Right atrium auricular region (tissue), 2 donors: ENCODE measurements at regions not wholly inside any gene's neighbourhood (a gene's known extent, or its start where the extent isn't known, plus 50 kb on each side); places are given as distances from the start of the nearest gene placed in this dataset.
"Not testable (repeated sequence)": the region's sequence is repeated elsewhere in the genome, so short reads cannot be mapped to it uniquely, and the experiment has no call there.

Experiments
- DNase-seq: peaks from one replicate; pipeline ENCODE4 v3.0.0-alpha.2; 2019; ENCODE audit warnings: low spot score
- H3K27ac ChIP-seq, 2 donors: fragments of 200-600 bp; sonication (generic); 1 replicate in 1 of 2; 2 replicates in 1 of 2; pipeline ENCODE4 v1.5.1; 2016 to 2019
- H3K27me3 ChIP-seq, 2 donors: fragments of 200-600 bp; sonication (generic); one replicate each; pipeline versions ENCODE4 v1.5.1 to v1.6.0; 2017 to 2019
- H3K36me3 ChIP-seq: fragments of 200-600 bp; sonication (generic); one replicate; pipeline ENCODE4 v1.5.1; 2016
- H3K4me1 ChIP-seq, 2 donors: fragments of 200-600 bp; sonication (generic); one replicate each; pipeline versions ENCODE4 v1.5.1 to v1.6.0; 2017 to 2019
- H3K4me3 ChIP-seq, 2 donors: fragments of 200-600 bp; sonication (generic); 1 replicate in 1 of 2; 2 replicates in 1 of 2; pipeline ENCODE4 v1.5.1; 2017 to 2019; ENCODE audit warnings: mild to moderate bottlenecking in 1 of 2, moderate library complexity in 1 of 2
- H3K9me3 ChIP-seq, 2 donors: fragments of 200-600 bp; sonication (generic); one replicate each; pipeline ENCODE4 v1.5.1; 2019
- TF ChIP-seq, protein P1 (sequence below), 2 donors: fragments of 200-600 bp; sonication (generic); IDR thresholded peaks; one replicate each; pipeline ENCODE4 v1.5.1; 2019; ENCODE audit warnings: antibody characterized with exemption in 2 of 2

DNA sequence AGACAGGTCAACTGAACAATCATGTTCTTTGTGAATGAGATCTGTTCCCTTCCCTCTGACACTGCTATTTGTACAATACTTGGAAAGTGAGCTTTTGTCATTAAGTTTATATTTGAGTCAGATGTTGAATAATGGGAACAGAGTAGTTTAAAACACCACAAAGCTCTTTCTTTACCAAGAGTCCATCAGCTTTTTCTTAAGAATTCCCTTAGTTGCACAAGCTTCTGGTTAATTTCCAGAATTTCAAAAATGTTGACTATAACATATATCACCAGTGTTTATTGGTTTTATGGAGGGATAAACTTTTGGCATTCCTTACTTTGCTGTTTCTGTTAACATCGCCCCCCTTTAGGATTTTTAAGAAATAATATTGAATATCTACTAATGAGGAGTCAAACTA lies 403.7 kb downstream of the CCDC85A start:
- Histone ChIP-seq H3K27ac (no peak overlapping the region), H3K27me3 (no peaks in the 10 kb centered on the region)

DNA sequence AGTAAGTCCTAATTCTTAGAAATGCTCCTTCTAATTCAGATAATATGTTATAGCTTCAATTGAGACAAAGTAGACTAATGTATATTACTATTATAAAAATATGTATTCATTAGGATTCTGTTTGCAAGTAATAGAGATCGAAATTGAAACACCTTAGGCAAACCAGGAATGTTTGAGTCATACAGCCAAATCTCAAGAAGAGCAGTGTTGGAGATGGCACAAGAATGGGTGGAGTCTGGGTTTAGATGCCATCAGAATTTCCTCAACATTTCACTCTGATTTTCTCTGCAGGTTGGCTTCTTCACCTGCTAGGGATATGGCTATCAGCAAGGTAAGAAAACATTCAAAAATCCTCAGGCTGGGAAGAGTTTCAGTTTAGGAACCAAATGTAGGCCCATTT lies 405.4 kb downstream of the CCDC85A start:
- no peaks in the 10 kb centered on the region for H3K36me3 ChIP-seq
- no peak overlapping the region for H3K4me3 ChIP-seq
- H3K27me3 ChIP-seq = no peaks in the 10 kb centered on the region
- TF ChIP-seq, protein P1, sequence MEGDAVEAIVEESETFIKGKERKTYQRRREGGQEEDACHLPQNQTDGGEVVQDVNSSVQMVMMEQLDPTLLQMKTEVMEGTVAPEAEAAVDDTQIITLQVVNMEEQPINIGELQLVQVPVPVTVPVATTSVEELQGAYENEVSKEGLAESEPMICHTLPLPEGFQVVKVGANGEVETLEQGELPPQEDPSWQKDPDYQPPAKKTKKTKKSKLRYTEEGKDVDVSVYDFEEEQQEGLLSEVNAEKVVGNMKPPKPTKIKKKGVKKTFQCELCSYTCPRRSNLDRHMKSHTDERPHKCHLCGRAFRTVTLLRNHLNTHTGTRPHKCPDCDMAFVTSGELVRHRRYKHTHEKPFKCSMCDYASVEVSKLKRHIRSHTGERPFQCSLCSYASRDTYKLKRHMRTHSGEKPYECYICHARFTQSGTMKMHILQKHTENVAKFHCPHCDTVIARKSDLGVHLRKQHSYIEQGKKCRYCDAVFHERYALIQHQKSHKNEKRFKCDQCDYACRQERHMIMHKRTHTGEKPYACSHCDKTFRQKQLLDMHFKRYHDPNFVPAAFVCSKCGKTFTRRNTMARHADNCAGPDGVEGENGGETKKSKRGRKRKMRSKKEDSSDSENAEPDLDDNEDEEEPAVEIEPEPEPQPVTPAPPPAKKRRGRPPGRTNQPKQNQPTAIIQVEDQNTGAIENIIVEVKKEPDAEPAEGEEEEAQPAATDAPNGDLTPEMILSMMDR (IDR thresholded peaks at IDR 0.05) = no peak
- DNase-seq = no peak
- no peak overlapping the region for H3K27ac ChIP-seq
- H3K9me3 ChIP-seq = no peaks in the 10 kb centered on the region
- no peaks in the 10 kb centered on the region for H3K4me1 ChIP-seq

More for the DNA sequence above, 403.7 kb downstream of the CCDC85A start:
- Histone ChIP-seq H3K4me1 (no peaks in the 10 kb centered on the region), H3K36me3 (no peaks in the 10 kb centered on the region), H3K9me3 (no peaks in the 10 kb centered on the region), H3K4me3 (no peak overlapping the region)
- TF ChIP-seq, protein P1 (IDR thresholded peaks at IDR 0.05) = no peak
- no peak for DNase-seq

DNA sequence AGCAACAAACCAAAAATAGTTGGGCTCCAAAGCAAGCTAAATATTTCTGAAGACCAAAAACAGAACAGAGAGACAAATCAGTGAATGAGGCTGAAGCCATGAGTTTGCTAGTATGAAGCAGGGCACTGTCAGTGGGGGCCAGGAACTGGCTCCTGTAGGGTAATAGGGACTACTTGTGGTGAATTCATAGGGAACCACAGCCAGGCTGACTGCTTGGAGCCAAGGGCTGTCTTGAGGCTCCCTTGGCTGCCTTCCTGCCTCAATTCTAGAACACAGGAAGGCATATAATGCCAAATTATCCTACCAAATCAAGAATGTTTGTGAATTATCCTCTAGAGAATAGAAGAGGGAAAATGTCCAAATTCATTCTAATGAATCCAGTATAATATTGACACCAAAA lies 406.0 kb downstream of the CCDC85A start:
- Histone ChIP-seq H3K27ac (no peak overlapping the region), H3K9me3 (no peaks in the 10 kb centered on the region), H3K4me1 (no peaks in the 10 kb centered on the region), H3K27me3 (no peaks in the 10 kb centered on the region), H3K4me3 (no peak overlapping the region), H3K36me3 (no peaks in the 10 kb centered on the region)
- no peak for DNase-seq
- TF ChIP-seq, protein P1 (IDR thresholded peaks at IDR 0.05) = no peak

DNA sequence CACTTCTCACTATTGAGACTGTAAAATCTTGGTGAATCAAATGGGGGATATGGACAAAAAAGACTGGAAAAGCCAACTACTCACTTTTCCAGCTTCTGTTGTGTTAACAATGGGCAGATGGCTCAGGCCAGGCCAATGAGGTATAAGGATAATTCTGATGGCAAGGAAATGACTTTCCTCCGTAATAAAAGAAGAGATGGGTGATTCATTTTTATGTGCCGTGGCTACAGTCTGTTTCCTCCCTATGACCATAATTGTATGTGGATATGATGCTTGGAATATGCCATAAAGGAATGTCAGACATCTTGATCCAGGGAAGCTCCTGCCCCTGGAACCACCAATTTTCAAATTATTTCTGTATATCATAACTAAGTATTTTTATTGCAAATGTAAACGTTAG lies 406.8 kb downstream of the CCDC85A start:
- Histone ChIP-seq H3K4me1 (no peaks in the 10 kb centered on the region), H3K27me3 (no peaks in the 10 kb centered on the region), H3K9me3 (no peaks in the 10 kb centered on the region), H3K36me3 (no peaks in the 10 kb centered on the region), H3K27ac (no peak overlapping the region), H3K4me3 (no peak overlapping the region)
- TF ChIP-seq, protein P1 (IDR thresholded peaks at IDR 0.05) = no peak
- no peak for DNase-seq

GRCh38 chr2:56606086-56606485 lies 422.3 kb downstream of the CCDC85A start:
- H3K9me3 ChIP-seq, H3K4me3 ChIP-seq, H3K27me3 ChIP-seq, H3K36me3 ChIP-seq, H3K27ac ChIP-seq, H3K4me1 ChIP-seq, DNase-seq: not testable (repeated sequence)

- no peak for DNase-seq
- H3K27ac ChIP-seq = no peak overlapping the region
- TF ChIP-seq, protein P1 (IDR thresholded peaks at IDR 0.05) = no peak
- no peaks in the 10 kb centered on the region for H3K36me3 ChIP-seq
- H3K4me1 ChIP-seq = no peaks in the 10 kb centered on the region
- no peak overlapping the region for H3K4me3 ChIP-seq
- H3K27me3 ChIP-seq = no peaks in the 10 kb centered on the region
- no peaks in the 10 kb centered on the region for H3K9me3 ChIP-seq
Observed at GRCh38 chr2:56613254-56613653, 429.5 kb downstream of the CCDC85A start.
